ENCODE measurements at regions not wholly inside any gene's neighbourhood (a gene's known extent, or its start where the extent isn't known, plus 50 kb on each side); places are given as distances from the start of the nearest gene placed in this dataset.
"Not testable (repeated sequence)": the region's sequence is repeated elsewhere in the genome, so short reads cannot be mapped to it uniquely, and the experiment has no call there.

DNA sequence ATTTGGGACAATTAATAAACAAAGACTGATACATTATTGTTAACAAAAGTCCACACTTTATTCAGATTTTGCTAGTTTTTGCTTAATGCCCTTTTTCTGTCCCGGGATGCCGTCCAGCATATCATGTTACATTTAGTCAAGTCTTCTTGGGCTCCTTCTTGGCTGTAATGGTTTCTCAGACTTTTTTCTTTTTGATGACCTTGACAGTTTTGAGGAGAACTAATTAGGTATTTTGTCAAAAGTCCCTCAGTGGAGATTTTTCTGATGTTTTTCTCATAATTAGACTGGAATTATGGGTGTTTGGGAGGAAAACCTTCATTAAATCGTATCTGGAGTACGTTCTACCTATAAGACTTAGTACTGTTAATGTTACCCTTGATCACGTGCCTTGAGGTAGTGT lies 177.2 kb downstream of the MCHR2 start:
- Mint-ChIP-seq H3K4me3 (no peak overlapping the region), H3K36me3 (ENCODE audit: low read depth) (no peaks in the 10 kb centered on the region), H3K9me3 (no peaks in the 10 kb centered on the region), H3K27me3 (peaks cover 35% of the 10 kb centered on the region), H3K27ac (no peak overlapping the region), H3K4me1 (no peaks in the 10 kb centered on the region)
- ATAC-seq (replicated peaks), result no peak

DNA sequence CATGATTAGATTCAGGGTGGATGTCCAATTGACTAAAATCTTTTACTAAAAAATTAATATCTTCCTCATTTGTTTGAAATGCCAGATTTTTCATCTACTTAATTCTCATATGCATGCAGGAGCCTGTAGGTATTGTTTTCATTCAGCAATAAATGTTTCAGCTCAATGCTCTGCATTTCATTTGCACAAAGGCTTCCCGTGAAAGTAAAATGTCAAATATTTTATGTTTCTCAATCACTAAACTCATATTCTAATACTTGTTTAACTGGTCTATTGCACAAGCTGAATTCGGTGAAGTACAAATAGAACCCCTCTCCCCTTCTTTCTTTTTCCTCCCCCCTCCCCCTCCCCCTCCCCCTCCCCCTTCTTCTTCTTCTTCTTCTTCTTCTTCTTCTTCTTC lies 175.9 kb downstream of the MCHR2 start:
- no peaks in the 10 kb centered on the region for H3K9me3 Mint-ChIP-seq
- no peaks in the 10 kb centered on the region for H3K36me3 Mint-ChIP-seq (ENCODE audit: low read depth)
- H3K4me3 Mint-ChIP-seq, result no peak overlapping the region
- peaks cover 39% of the 10 kb centered on the region for H3K27me3 Mint-ChIP-seq
- no peak for ATAC-seq (replicated peaks)
- no peaks in the 10 kb centered on the region for H3K4me1 Mint-ChIP-seq
- H3K27ac Mint-ChIP-seq, result no peak overlapping the region

DNA sequence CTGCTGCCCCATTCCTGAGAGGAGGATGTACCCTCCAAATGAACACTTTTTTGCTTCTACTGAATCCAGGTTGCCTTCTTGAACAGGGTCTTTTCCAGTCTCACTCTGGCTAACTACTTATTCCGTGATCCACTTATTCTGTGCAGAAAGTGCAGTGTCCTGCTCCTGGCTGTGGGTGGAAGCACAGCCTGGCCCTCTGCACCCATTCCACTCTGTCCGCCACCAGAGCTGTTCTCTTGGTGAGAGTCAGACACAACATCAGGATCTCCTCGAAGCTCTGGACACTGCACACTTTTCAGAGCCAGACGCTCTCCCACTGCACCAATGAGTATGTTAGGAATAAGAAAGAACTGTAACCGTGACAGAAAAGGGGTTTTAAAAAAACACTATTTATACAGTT lies 174.2 kb downstream of the MCHR2 start:
- H3K9me3 Mint-ChIP-seq, result no peaks in the 10 kb centered on the region
- H3K4me1 Mint-ChIP-seq, result no peaks in the 10 kb centered on the region
- H3K27ac Mint-ChIP-seq, result no peak overlapping the region
- H3K36me3 Mint-ChIP-seq (ENCODE audit: low read depth), result no peaks in the 10 kb centered on the region
- peaks cover 36% of the 10 kb centered on the region for H3K27me3 Mint-ChIP-seq
- no peak overlapping the region for H3K4me3 Mint-ChIP-seq
- no peak for ATAC-seq (replicated peaks)

DNA sequence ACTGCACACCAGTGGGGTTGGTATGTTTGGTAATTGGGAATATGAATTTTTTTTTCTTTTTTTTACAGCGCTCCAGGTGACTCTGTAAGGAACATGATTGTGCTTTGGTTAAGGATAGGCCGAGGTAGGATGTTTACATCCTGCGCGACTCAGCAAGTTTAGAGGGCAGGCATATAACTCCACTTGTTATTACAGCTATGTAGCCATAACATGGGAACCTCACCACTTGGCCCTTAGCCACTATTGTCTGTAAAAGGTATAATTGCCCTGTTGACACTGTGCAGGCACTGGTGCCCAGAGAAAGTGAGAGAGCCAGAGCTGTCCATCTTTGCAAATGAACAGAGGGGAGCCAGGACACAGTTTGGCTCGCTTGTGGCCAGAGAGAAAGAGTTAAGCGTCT lies 172.9 kb downstream of the MCHR2 start:
- H3K27me3 Mint-ChIP-seq, result peaks cover 36% of the 10 kb centered on the region
- H3K27ac Mint-ChIP-seq, result no peak overlapping the region
- no peaks in the 10 kb centered on the region for H3K9me3 Mint-ChIP-seq
- no peak for ATAC-seq (replicated peaks)
- H3K4me1 Mint-ChIP-seq, result no peaks in the 10 kb centered on the region
- no peaks in the 10 kb centered on the region for H3K36me3 Mint-ChIP-seq (ENCODE audit: low read depth)
- H3K4me3 Mint-ChIP-seq, result no peak overlapping the region

DNA sequence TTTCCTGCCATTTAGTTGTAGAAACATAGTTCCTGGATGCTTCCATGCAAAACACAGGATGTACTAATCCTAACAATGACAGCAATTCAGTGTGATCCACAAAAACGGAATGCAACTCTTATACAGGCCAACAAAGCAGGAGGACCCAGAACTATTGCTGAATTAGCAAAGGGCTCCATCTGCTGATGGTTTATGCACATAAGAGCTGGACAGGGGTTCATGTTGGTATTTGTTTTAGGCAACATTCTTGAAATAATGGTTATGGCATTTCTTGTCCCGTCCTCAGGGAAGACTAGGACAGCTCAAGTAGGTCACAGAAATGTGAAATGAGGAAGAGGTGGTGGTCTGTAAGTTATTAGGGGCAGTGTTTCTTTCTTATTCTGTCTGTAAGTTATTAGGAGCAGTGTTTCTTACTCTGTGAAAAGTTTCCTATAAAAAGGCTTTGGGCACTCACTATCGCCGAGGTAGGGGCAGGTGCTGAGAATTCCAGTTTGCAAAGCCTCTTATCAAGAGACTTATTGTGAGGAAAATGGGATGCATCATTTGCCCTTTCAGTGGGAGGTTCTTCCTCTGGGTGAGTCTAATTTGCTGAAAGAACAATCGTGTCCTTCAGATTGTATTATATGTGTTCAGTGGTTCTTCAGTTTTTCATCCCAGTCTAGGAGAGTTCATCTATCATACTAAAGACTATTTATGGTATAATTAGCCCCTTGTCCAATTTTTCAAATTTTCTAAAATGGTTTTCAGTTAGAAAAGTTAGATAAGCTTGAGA lies 171.1 kb downstream of the MCHR2 start:
- no peak for ATAC-seq (replicated peaks)
- Mint-ChIP-seq H3K36me3 (ENCODE audit: low read depth) (no peaks in the 10 kb centered on the region), H3K27ac (no peak overlapping the region), H3K9me3 (no peaks in the 10 kb centered on the region), H3K27me3 (peaks cover 26% of the 10 kb centered on the region), H3K4me1 (no peaks in the 10 kb centered on the region), H3K4me3 (peak overlapping the region; percentile 58)

DNA sequence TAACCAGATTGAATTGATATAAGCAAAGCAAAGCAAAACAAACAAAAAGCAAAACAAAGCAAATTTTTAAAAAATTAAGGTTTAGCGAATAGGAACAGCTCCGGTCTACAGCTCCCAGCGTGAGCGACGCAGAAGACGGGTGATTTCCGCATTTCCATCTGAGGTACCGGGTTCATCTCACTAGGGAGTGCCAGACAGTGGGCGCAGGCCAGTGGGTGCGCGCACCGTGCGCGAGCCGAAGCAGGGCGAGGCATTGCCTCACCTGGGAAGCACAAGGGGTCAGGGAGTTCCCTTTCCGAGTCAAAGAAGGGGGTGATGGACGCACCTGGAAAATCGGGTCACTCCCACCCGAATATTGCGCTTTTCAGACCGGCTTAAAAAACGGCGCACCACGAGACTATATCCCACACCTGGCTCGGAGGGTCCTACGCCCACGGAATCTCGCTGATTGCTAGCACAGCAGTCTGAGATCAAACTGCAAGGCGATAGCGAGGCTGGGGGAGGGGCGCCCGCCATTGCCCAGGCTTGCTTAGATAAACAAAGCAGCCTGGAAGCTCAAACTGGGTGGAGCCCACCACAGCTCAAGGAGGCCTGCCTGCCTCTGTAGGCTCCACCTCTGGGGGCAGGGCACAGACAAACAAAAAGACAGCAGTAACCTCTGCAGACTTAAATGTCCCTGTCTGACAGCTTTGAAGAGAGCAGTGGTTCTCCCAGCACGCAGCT lies 170.3 kb downstream of the MCHR2 start:
- not testable (repeated sequence) for ATAC-seq (replicated peaks); H3K4me1 Mint-ChIP-seq; H3K36me3 Mint-ChIP-seq (ENCODE audit: low read depth); H3K9me3 Mint-ChIP-seq; H3K27ac Mint-ChIP-seq
- H3K27me3 Mint-ChIP-seq, result peaks cover 23% of the 10 kb centered on the region
- peak overlapping the region; percentile 58 for H3K4me3 Mint-ChIP-seq

DNA sequence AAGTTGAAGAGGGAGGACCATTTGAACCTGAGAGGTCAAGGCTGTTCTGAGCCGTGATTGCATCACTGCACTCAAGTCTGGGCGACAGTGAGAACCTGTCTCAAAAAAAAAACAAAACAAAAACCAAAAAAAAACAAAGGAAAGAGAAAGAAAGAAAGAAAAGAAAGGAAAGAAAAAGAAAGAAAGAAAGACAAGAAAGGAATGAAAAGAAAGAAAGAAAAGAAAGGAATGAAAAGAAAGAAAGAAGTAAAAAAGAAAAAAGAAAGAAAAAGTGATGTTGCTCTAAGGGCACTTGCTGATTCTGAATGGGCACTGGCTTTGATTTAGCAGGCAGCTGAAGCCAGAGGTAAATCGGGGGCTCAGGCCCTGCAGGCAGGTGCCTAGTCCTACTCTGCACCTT lies 161.0 kb downstream of the MCHR2 start:
- no peaks in the 10 kb centered on the region for H3K36me3 Mint-ChIP-seq (ENCODE audit: low read depth)
- no peaks in the 10 kb centered on the region for H3K27me3 Mint-ChIP-seq
- H3K4me1 Mint-ChIP-seq, result no peaks in the 10 kb centered on the region
- no peaks in the 10 kb centered on the region for H3K9me3 Mint-ChIP-seq
- H3K27ac Mint-ChIP-seq, result no peak overlapping the region
- no peak for ATAC-seq (replicated peaks)
- no peak overlapping the region for H3K4me3 Mint-ChIP-seq

DNA sequence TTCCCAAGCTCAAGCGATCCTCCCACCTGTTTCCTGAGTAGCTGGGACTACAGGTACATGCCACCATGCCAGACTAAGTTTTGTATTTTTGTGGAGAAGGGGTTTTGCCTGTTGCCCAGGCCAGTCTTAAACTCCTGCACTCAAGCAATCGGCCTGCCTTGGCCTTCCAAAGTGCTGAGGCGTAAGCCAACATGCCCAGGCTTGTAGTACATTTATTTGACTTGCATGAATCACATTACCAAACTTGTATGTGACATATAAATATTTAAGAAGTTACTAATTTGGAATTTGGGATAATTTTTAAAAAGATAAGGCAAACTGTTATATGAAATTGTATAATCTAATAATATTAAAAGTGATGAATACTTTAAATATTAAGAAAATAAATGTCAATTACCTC lies 157.6 kb downstream of the MCHR2 start:
- peaks cover 8% of the 10 kb centered on the region for H3K27me3 Mint-ChIP-seq
- no peaks in the 10 kb centered on the region for H3K9me3 Mint-ChIP-seq
- no peaks in the 10 kb centered on the region for H3K4me1 Mint-ChIP-seq
- H3K4me3 Mint-ChIP-seq, result no peak overlapping the region
- ATAC-seq (replicated peaks), result no peak
- no peak overlapping the region for H3K27ac Mint-ChIP-seq
- no peaks in the 10 kb centered on the region for H3K36me3 Mint-ChIP-seq (ENCODE audit: low read depth)

DNA sequence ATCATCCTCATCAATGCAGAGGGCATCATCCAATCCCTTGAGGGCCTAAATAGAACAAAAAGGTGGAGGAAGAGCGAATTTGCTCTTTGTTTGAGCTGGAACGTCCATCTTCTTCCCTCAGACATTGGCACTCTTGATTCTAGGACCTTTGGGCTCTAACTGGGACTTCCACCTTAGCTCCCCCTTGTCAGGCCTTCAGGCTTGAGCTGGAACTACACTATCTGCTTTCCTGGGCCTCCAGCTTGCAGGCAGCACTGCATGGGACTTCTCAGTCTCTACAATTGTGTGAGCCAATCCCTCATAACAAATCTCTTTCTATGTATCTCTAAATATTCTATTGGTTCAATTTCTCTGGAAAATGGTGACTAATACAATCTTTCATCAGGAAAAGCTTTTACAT lies 155.4 kb downstream of the MCHR2 start:
- no peaks in the 10 kb centered on the region for H3K9me3 Mint-ChIP-seq
- H3K4me1 Mint-ChIP-seq, result no peaks in the 10 kb centered on the region
- no peak for ATAC-seq (replicated peaks)
- H3K27ac Mint-ChIP-seq, result no peak overlapping the region
- no peaks in the 10 kb centered on the region for H3K36me3 Mint-ChIP-seq (ENCODE audit: low read depth)
- peaks cover 13% of the 10 kb centered on the region for H3K27me3 Mint-ChIP-seq
- H3K4me3 Mint-ChIP-seq, result no peak overlapping the region

DNA sequence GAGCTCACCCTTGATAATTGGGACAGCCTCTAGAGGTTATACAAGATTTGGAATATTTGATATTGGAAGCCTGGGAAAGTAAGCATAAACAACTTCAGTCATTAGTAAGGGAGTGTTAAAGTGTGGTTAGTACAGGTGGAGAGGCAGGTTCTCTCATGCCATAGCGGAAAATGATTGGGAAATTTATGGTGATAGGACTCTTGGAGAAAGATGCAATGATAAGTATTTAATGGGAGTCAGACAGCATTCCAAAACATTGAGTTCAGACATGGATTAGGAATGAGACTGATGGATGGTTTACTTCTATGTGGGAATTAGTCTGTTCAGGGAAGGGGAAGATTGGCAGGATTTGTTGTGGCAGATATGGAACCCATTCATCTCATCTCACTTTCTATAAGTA lies 152.7 kb downstream of the MCHR2 start:
- Mint-ChIP-seq H3K36me3 (ENCODE audit: low read depth) (no peaks in the 10 kb centered on the region), H3K27me3 (peaks cover 18% of the 10 kb centered on the region), H3K27ac (no peak overlapping the region), H3K4me1 (no peaks in the 10 kb centered on the region), H3K9me3 (no peaks in the 10 kb centered on the region), H3K4me3 (no peak overlapping the region)
- no peak for ATAC-seq (replicated peaks)

DNA sequence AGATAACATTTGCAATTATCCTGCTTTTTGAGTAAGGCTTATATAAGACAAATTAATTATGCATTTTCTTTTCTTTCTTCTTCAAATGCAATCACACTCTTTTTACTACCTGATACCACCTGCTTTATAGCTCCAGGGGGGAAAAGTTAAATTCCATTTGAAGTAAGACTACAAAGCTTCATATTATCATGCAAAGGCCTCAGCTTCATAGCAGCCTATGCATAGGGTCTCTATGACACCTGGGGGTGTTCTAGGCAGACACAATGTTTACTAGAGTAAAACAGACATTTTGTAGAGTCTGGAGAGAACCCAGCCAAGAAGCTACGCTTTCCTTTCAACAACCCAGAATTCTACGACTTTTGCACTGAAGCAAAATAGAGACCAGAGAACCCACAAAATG lies 148.0 kb downstream of the MCHR2 start:
- H3K4me3 Mint-ChIP-seq, result no peak overlapping the region
- no peak overlapping the region for H3K27ac Mint-ChIP-seq
- no peaks in the 10 kb centered on the region for H3K4me1 Mint-ChIP-seq
- H3K36me3 Mint-ChIP-seq (ENCODE audit: low read depth), result no peaks in the 10 kb centered on the region
- no peak for ATAC-seq (replicated peaks)
- H3K27me3 Mint-ChIP-seq, result peaks cover 30% of the 10 kb centered on the region
- H3K9me3 Mint-ChIP-seq, result no peaks in the 10 kb centered on the region

DNA sequence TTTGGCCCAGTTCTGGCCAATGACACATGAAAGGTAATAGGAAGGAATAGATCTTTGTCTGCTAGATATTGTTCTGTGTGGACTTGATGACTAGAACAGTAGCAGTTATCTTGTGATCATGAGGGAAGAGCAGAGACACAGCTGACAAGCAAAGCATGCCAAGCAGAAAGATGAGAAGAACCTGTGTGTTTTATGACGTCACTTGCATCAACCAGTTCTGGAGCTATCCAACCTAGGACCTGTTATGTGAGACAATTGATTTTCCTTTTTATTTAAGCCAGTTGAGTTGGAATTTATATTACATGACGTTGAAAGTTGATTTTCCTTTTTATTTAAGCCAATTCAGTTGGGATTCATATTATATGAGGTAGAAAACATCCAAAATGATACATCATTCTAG lies 143.2 kb downstream of the MCHR2 start:
- ATAC-seq (replicated peaks), result no peak
- H3K9me3 Mint-ChIP-seq, result no peaks in the 10 kb centered on the region
- H3K4me1 Mint-ChIP-seq, result no peaks in the 10 kb centered on the region
- H3K27ac Mint-ChIP-seq, result no peak overlapping the region
- H3K4me3 Mint-ChIP-seq, result no peak overlapping the region
- H3K27me3 Mint-ChIP-seq, result peaks cover 46% of the 10 kb centered on the region
- no peaks in the 10 kb centered on the region for H3K36me3 Mint-ChIP-seq (ENCODE audit: low read depth)

DNA sequence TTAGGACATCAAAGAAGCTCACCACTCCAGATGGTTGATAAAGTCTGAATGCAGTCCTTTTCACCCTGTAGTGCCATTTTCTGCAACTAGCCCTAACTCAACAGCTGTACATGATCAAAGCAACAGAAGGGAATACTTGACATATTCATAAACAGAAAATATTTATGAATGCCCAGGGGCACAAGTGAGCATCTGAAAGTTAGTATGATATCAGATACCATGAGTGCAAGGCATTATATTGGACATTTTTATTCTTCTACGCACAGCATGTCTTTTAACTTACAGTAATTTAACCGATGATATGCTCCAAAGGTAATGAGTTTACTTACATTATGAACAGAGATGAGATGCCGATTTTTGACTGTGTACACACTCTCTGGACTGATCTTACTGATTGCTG lies 142.0 kb downstream of the MCHR2 start:
- ATAC-seq (replicated peaks), result no peak
- Mint-ChIP-seq H3K9me3 (no peaks in the 10 kb centered on the region), H3K4me3 (no peak overlapping the region), H3K27me3 (peaks cover 50% of the 10 kb centered on the region), H3K4me1 (no peaks in the 10 kb centered on the region), H3K36me3 (ENCODE audit: low read depth) (no peaks in the 10 kb centered on the region), H3K27ac (no peak overlapping the region)

DNA sequence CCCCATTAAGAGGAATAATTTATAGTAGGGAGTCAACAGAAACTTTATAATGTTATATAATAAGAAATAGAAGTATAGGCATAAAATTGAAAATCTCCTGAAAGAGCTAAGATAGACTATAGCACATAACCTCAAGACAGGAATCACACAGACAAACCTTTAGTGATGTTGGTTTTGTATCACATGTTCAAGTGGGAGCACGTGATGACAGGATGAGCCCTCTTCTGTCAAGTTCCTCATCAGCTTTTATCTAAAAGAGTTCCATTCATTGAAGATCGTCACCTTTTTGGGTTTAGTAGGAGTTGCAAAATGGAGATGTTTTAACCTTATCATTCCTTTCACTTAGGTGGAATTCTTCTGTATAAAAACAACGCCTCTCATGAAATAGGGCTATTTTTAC lies 127.0 kb downstream of the MCHR2 start:
- no peaks in the 10 kb centered on the region for H3K4me1 Mint-ChIP-seq
- H3K9me3 Mint-ChIP-seq, result no peaks in the 10 kb centered on the region
- H3K4me3 Mint-ChIP-seq, result no peak overlapping the region
- H3K36me3 Mint-ChIP-seq (ENCODE audit: low read depth), result no peaks in the 10 kb centered on the region
- no peak for ATAC-seq (replicated peaks)
- H3K27me3 Mint-ChIP-seq, result peaks cover 26% of the 10 kb centered on the region
- no peak overlapping the region for H3K27ac Mint-ChIP-seq

DNA sequence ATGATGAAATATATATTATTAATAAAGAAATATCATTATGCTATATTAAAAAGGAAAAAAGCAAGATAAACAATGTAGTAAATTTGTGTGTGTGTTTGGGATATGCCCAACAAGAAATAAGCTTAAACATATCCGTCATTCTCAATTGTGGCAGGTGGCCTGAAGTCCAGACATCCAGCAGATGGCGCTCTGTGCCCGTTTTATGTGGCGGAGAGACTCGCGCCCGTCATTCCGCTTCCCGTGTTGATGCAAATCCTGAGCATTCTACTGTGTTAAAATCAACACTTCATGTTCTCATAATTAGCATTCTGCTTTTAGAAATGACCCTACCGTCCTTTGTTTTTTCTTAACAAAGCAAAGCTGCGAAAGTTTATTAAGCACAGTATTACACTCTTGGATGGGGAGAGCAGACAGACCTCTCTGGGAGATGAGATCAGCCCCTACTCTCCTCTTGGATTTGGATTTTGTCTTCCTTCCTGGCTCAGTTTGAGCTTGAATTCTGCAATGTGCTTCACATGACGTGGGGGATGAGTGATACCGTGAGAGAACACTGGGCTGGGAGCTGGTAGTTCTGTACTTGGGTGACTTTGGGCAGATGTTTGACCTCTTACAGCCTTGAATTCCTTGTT lies 125.8 kb downstream of the MCHR2 start:
- H3K36me3 Mint-ChIP-seq (ENCODE audit: low read depth), result no peaks in the 10 kb centered on the region
- H3K27me3 Mint-ChIP-seq, result peaks cover 30% of the 10 kb centered on the region
- no peaks in the 10 kb centered on the region for H3K9me3 Mint-ChIP-seq
- ATAC-seq (replicated peaks), result peak; percentile 71
- no peaks in the 10 kb centered on the region for H3K4me1 Mint-ChIP-seq
- H3K4me3 Mint-ChIP-seq, result no peak overlapping the region
- no peak overlapping the region for H3K27ac Mint-ChIP-seq

Data from activated T-helper 17 cell treated with anti-CD3 and anti-CD28 coated beads, Interleukin-2, amount 50 U/mL, for 72 hours (primary cell).